ENCODE measurements at regions not wholly inside any gene's neighbourhood (a gene's known extent, or its start where the extent isn't known, plus 50 kb on each side); places are given as distances from the start of the nearest gene placed in this dataset.

DNA sequence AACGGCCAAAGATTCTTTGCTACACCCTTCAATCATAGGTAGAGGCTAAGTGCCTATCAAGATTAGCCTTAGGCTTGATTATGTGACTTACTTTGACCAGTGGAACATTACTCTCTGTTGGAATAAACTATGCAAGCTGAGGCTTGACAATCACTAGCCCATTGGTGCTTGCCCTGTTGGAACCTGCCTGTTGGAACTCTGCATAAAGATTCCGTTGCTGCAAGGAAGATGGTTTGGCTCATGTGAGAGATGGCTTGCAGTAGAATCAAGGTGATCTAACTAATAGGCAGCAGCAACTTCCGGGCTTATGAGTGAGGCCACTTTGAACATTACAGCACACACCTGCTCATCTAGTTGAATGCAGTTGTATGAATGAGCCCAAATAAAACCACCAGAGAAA is 227.7 kb upstream of the TSHZ2 start:
- DNase-seq (ENCODE audit: extremely low read depth, low read depth): no peak
- TF ChIP-seq, protein P1, sequence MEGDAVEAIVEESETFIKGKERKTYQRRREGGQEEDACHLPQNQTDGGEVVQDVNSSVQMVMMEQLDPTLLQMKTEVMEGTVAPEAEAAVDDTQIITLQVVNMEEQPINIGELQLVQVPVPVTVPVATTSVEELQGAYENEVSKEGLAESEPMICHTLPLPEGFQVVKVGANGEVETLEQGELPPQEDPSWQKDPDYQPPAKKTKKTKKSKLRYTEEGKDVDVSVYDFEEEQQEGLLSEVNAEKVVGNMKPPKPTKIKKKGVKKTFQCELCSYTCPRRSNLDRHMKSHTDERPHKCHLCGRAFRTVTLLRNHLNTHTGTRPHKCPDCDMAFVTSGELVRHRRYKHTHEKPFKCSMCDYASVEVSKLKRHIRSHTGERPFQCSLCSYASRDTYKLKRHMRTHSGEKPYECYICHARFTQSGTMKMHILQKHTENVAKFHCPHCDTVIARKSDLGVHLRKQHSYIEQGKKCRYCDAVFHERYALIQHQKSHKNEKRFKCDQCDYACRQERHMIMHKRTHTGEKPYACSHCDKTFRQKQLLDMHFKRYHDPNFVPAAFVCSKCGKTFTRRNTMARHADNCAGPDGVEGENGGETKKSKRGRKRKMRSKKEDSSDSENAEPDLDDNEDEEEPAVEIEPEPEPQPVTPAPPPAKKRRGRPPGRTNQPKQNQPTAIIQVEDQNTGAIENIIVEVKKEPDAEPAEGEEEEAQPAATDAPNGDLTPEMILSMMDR (IDR thresholded peaks at IDR 0.05; ENCODE audit: low read depth, low read length, missing control alignments): no peak
- no peak overlapping the region for H3K4me3 ChIP-seq (replicated peaks; ENCODE audit: low read depth, low read length)

DNA sequence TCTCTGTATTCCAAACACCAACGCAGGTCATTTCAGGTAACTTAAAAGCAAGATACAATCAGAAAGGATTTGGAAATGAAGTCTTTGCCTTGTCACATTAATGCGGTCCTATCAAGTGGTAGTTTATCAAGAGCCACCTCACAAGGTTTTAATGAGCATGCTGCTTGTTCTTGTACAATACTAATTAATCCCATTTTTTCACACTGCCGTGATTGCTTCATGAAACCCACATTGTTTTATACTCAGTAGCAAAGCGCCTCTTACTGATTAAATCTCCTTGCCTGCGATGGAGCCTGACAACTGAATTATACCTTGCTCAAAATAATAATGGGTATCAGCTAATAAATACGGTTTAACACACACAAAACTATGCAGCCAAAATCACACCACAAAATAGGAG is 234.1 kb upstream of the TSHZ2 start:
- TF ChIP-seq, protein P1 (IDR thresholded peaks at IDR 0.05; ENCODE audit: low read depth, low read length, missing control alignments): no peak
- H3K4me3 ChIP-seq (replicated peaks; ENCODE audit: low read depth, low read length): no peak overlapping the region
- DNase-seq (ENCODE audit: extremely low read depth, low read depth): no peak

GRCh38 chr20:52736507-52736906 is 235.7 kb upstream of the TSHZ2 start:
- no peak for DNase-seq (ENCODE audit: extremely low read depth, low read depth)
- no peak overlapping the region for H3K4me3 ChIP-seq (replicated peaks; ENCODE audit: low read depth, low read length)
- TF ChIP-seq, protein P1 (IDR thresholded peaks at IDR 0.05; ENCODE audit: low read depth, low read length, missing control alignments): no peak

- H3K4me3 ChIP-seq (replicated peaks; ENCODE audit: low read depth, low read length): no peak overlapping the region
- TF ChIP-seq, protein P1 (IDR thresholded peaks at IDR 0.05; ENCODE audit: low read depth, low read length, missing control alignments): no peak
- no peak for DNase-seq (ENCODE audit: extremely low read depth, low read depth)
Observed at GRCh38 chr20:52731093-52731492, 241.1 kb upstream of the TSHZ2 start.

DNA sequence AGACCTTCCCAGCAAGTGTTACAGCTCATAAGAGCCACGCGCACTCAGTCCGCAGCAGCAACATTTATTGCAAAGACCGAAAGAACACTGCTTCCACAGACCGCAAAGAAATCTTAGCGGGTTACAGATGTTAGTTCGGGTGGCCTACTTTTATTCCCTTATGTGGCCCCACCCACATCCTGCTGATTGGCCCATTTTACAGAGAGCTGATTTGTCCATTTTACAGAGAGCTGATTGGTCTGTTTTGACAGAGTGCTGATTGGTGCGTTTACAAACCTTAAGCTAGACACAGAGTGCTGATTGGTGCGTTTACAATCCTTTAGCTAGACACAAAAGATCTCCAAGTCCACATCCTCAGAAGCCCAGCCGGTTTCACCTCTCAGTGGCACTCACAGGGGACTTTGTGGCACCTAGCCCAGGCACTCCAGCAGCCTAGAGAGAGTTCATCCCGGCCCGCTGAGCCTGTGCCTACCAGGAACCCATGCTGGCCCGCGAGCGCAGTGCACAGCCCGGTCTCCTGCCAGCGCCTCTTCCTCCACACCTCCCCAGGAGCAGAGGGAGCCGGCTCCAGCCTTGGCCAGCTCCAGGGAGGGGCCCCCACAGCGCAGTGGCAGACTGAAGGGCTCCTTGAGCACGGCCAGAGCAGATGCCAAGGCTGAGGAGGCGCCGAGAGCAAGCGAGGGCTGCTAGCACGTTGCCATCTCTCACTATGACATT is 244.3 kb upstream of the TSHZ2 start:
- no peak for DNase-seq (ENCODE audit: extremely low read depth, low read depth)
- TF ChIP-seq, protein P1 (IDR thresholded peaks at IDR 0.05; ENCODE audit: low read depth, low read length, missing control alignments): no peak
- H3K4me3 ChIP-seq (replicated peaks; ENCODE audit: low read depth, low read length): no peak overlapping the region

DNA sequence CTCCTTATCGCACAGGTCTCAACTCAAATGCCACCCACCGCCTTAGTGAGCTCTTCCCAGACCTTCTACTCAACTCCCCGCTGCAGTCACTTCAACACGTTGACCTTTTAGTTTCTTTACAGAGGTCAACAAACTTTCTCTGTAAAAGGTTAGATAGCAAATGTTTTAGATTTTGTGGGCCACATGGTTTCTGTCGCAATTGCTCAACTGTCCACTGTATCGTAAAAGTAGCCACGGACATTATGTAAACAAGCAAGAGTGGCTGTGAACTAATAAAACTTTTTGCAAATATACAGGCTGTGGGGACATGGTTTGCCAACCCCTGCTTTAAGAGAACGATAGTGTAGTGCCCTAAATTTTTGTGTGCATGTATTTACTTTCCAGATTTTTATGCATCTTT is 247.6 kb upstream of the TSHZ2 start:
- TF ChIP-seq, protein P1 (IDR thresholded peaks at IDR 0.05; ENCODE audit: low read depth, low read length, missing control alignments): no peak
- DNase-seq (ENCODE audit: extremely low read depth, low read depth): no peak
- no peak overlapping the region for H3K4me3 ChIP-seq (replicated peaks; ENCODE audit: low read depth, low read length)

Data from HFF-Myc (cell line).